GM12872 (cell line): ENCODE measurements at regions not wholly inside any gene's neighbourhood (a gene's known extent, or its start where the extent isn't known, plus 50 kb on each side); places are given as distances from the start of the nearest gene placed in this dataset.

Source experiments
- TF ChIP-seq, protein P1 (sequence below): IDR thresholded peaks from 3 replicates; pipeline ENCODE4 v1.5.1; 2011; ENCODE audit warnings: low read depth, mild to moderate bottlenecking, low read length, moderate library complexity; ENCODE audit not compliant: insufficient read depth

- TF ChIP-seq, protein P1, sequence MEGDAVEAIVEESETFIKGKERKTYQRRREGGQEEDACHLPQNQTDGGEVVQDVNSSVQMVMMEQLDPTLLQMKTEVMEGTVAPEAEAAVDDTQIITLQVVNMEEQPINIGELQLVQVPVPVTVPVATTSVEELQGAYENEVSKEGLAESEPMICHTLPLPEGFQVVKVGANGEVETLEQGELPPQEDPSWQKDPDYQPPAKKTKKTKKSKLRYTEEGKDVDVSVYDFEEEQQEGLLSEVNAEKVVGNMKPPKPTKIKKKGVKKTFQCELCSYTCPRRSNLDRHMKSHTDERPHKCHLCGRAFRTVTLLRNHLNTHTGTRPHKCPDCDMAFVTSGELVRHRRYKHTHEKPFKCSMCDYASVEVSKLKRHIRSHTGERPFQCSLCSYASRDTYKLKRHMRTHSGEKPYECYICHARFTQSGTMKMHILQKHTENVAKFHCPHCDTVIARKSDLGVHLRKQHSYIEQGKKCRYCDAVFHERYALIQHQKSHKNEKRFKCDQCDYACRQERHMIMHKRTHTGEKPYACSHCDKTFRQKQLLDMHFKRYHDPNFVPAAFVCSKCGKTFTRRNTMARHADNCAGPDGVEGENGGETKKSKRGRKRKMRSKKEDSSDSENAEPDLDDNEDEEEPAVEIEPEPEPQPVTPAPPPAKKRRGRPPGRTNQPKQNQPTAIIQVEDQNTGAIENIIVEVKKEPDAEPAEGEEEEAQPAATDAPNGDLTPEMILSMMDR = no peak
Observed at GRCh38 chr5:8540317-8540716, 671.4 kb downstream of the MTRR start.

- TF ChIP-seq, protein P1 = no peak
Observed at GRCh38 chr5:8550921-8551320, 682.0 kb downstream of the MTRR start.

DNA sequence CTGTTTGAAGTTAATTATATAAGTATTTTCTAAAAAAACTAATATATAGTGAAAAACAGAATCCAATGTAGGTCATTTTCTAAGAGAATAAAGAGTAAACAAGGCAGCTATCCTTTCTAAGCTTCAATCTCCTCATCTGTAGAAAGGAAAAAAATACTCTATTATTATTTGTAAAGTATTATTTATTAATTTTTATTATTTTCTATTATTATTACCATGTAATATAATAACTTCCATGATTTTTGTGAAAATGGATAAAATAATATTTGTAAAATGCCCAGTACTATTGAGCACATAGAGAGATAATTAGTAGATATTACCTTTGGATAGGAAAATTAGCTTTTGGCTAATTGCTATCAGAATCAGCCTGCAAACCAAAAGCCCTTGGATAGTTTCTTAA lies 684.4 kb downstream of the MTRR start:
- TF ChIP-seq, protein P1 = no peak

- TF ChIP-seq, protein P1 = no peak
Observed at GRCh38 chr5:8557728-8558127, 688.8 kb downstream of the MTRR start.

- TF ChIP-seq, protein P1 = no peak
Observed at GRCh38 chr5:8560776-8561175, 691.8 kb downstream of the MTRR start.

DNA sequence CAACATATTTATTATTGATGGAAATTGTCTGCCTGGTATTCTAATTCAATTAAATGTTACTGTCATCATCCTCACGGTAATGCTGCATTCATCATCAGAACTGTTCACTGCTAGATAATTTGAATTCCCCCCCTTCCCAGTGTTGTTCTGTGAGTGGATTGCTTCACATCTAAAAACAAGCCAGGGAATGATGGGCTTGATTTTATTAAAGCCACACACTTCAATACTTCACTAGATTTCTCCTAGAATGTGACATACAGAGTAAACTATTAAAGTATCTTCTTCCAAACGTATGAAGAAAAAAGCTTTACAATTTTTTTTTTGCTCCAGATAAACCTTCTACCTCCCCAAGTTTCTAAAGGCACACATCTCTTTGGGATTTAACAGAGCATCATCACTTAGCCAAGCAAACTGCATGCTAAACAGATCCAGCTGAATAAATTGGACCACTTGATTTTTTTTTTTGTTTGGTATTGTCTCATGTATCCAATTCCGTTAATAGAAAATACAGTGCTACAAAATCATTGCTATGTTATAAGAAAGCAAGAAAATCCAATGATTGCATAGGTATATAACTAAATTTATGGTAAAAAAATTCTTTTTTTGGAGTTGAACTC lies 692.4 kb downstream of the MTRR start:
- TF ChIP-seq, protein P1 = no peak

DNA sequence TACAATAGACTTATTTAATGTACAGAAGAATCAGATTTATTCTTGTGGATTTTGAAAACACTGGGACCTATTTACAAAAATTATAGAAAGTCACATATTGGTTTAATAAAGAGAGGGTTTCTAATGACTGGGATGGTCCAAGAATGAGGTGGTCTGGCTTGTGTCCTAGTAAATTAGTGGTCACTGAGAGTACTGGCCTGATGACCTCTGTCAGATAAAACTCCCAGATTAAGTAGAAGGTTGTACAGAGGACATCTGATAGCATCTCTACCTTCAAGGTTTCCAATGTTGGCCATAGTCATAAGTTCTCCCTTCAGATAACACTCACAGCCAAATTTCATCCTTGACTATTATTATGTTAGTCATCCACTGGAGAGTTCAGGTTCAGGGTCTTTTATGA lies 692.9 kb downstream of the MTRR start:
- TF ChIP-seq, protein P1 = no peak

DNA sequence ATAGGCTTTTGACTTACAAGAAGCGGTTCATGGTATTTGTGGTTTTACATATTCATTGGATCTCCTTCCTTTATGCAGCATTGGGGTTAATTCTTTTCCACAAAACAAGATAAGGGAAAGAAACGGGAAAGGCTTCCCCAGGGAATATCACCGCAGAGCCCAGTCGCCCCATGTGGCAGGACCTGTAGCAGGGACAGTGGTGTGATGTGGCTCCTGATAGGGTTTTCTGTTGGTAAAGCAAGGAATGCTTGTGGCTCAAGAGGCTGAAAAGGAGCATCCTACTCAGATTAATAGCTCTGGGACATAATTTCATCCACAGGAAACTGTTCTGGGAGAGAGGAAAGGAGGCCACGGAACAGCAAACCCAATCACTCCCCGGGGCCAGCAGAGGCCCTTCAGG lies 699.9 kb downstream of the MTRR start:
- TF ChIP-seq, protein P1 = no peak
